SK-N-SH (cell line): ENCODE measurements at regions not wholly inside any gene's neighbourhood (a gene's known extent, or its start where the extent isn't known, plus 50 kb on each side); places are given as distances from the start of the nearest gene placed in this dataset.

Experiments used
- CTCF ChIA-PET: fragments of 300-600, 350-600 bp; formaldehyde crosslinking; extraction: SDS; loops from one replicate; lab custom pipeline; 2021; lab: Yijun Ruan, JAX
- POLR2A ChIA-PET: fragments of 350-600 bp; sonication (Branson Sonifier 250); formaldehyde crosslinking; extraction: SDS; loops from one replicate; lab custom pipeline; 2020; ENCODE audit warnings: antibody characterized with exemption, inconsistent platforms; lab: Yijun Ruan, JAX
- DNase-seq: peaks from one replicate; pipeline ENCODE4 v3.0.0; 2012
- H2AFZ ChIP-seq: fragments of 200-600 bp; sonication (generic); 2 replicates; pipeline ENCODE4 v1.8.1; 2016; ENCODE audit warnings: antibody characterized with exemption, mild to moderate bottlenecking, low read depth
- H3F3A ChIP-seq: fragments of 200-600 bp; sonication (generic); replicated peaks from 2 replicates; pipeline ENCODE3; 2016; ENCODE audit warnings: antibody characterized with exemption, mild to moderate bottlenecking; ENCODE audit not compliant: insufficient read depth
- H3K27ac ChIP-seq, 2 experiments: fragments of 200-500 bp in 1 of 2; fragments of 200-600 bp in 1 of 2; sonication (Bioruptor generic) in 1 of 2; sonication (generic), shearing (Covaris generic) in 1 of 2; 2 replicates each; pipeline versions ENCODE4 v1.5.1 to v1.6.1; 2014 to 2016; ENCODE audit warnings: low read depth in 2 of 2, inconsistent platforms in 1 of 2, low read length in 1 of 2, mild to moderate bottlenecking in 1 of 2, mixed read lengths in 1 of 2
- H3K27me3 ChIP-seq: fragments of 200-600 bp; sonication (generic), shearing (Covaris generic); 2 replicates; pipeline ENCODE4 v1.6.1; 2016; ENCODE audit warnings: mixed run types; ENCODE audit not compliant: insufficient read depth
- H3K36me3 ChIP-seq, 2 experiments: fragments of 200-500 bp in 1 of 2; fragments of 200-600 bp in 1 of 2; sonication (Bioruptor generic) in 1 of 2; sonication (generic) in 1 of 2; replicated peaks in 1 of 2; 2 replicates each; pipeline versions ENCODE3 to v1.5.1; 2014 to 2016; ENCODE audit warnings: low read length in 1 of 2, mild to moderate bottlenecking in 1 of 2; ENCODE audit not compliant: insufficient read depth in 2 of 2, control insufficient read depth in 1 of 2
- H3K4me1 ChIP-seq, 2 experiments: fragments of 200-500 bp in 1 of 2; fragments of 200-600 bp in 1 of 2; sonication (Bioruptor generic) in 1 of 2; sonication (generic), shearing (Covaris generic) in 1 of 2; 2 replicates each; pipeline versions ENCODE4 v1.5.1 to v1.6.1; 2014 to 2016; ENCODE audit warnings: low read depth in 1 of 2, low read length in 1 of 2, mixed run types in 1 of 2; ENCODE audit not compliant: insufficient read depth in 2 of 2, control insufficient read depth in 1 of 2
- H3K4me2 ChIP-seq: fragments of 200-600 bp; sonication (generic), shearing (Covaris generic); 2 replicates; pipeline ENCODE4 v1.6.1; 2017; ENCODE audit warnings: mixed run types
- H3K4me3 ChIP-seq, 2 experiments: fragments of 200-500 bp in 1 of 2; fragments of 200-600 bp in 1 of 2; sonication (Bioruptor generic) in 1 of 2; sonication (generic), shearing (Covaris generic) in 1 of 2; 2 replicates each; pipeline versions ENCODE4 v1.5.1 to v1.8.1; 2014 to 2016; ENCODE audit warnings: low read depth in 2 of 2, inconsistent platforms in 1 of 2, low read length in 1 of 2, mild to moderate bottlenecking in 1 of 2, mixed read lengths in 1 of 2, moderate library complexity in 1 of 2
- H3K79me2 ChIP-seq: fragments of 200-600 bp; sonication (generic); 2 replicates; pipeline ENCODE4 v1.8.1; 2017; ENCODE audit warnings: mild to moderate bottlenecking; ENCODE audit not compliant: insufficient read depth
- H3K9ac ChIP-seq: fragments of 200-600 bp; sonication (generic); 2 replicates; pipeline ENCODE4 v1.6.1; 2017; ENCODE audit warnings: mixed run types
- H3K9me2 ChIP-seq: fragments of 200-600 bp; sonication (generic); 2 replicates; pipeline ENCODE4 v1.6.1; 2017; ENCODE audit warnings: mixed run types
- H3K9me3 ChIP-seq: fragments of 200-600 bp; sonication (generic); 2 replicates; pipeline ENCODE4 v1.6.1; 2017; ENCODE audit warnings: mixed run types, mild to moderate bottlenecking, moderate library complexity
- H4K20me1 ChIP-seq: fragments of 200-600 bp; sonication (generic); 2 replicates; pipeline ENCODE4 v1.6.1; 2017; ENCODE audit warnings: mild to moderate bottlenecking, mixed run types; ENCODE audit not compliant: insufficient read depth
- CHD2 ChIP-seq: fragments of 150-350 bp; IDR thresholded peaks from 2 replicates; pipeline ENCODE4 v1.6.1; 2018; ENCODE audit warnings: low read length; ENCODE audit not compliant: partially characterized antibody
- EZH2phosphoT487 ChIP-seq: fragments of 200-600 bp; sonication (generic); IDR thresholded peaks from 2 replicates; pipeline ENCODE4 v1.6.1; 2017; ENCODE audit warnings: low read depth, mixed run types, mild to moderate bottlenecking, antibody characterized with exemption, moderate library complexity, borderline replicate concordance
- FOSL2 ChIP-seq: IDR thresholded peaks from 2 replicates; pipeline ENCODE4 v1.4.0; 2012; ENCODE audit warnings: low read depth, mild to moderate bottlenecking, moderate library complexity, borderline replicate concordance
- GABPA ChIP-seq: IDR thresholded peaks from 2 replicates; pipeline ENCODE4 v1.4.0; 2012; ENCODE audit warnings: low read depth, mild to moderate bottlenecking
- JUND ChIP-seq: IDR thresholded peaks from 2 replicates; pipeline ENCODE4 v1.4.0; 2012
- MAX ChIP-seq: IDR thresholded peaks from 2 replicates; pipeline ENCODE4 v1.4.0; 2012; ENCODE audit warnings: low read depth
- POLR2AphosphoS5 ChIP-seq: IDR thresholded peaks from 2 replicates; pipeline ENCODE4 v1.6.1; 2012; ENCODE audit warnings: low read depth, low read length
- RFX5 ChIP-seq: IDR thresholded peaks from 2 replicates; pipeline ENCODE4 v1.6.1; 2012; ENCODE audit warnings: mild to moderate bottlenecking, improper control_type of control experiment, low read length
- RXRA ChIP-seq: IDR thresholded peaks from 2 replicates; pipeline ENCODE4 v1.4.0; 2012; ENCODE audit warnings: low read depth, mild to moderate bottlenecking, borderline replicate concordance
- SMC3 ChIP-seq: IDR thresholded peaks from 2 replicates; pipeline ENCODE4 v1.6.1; 2012; ENCODE audit warnings: low read depth, low read length, improper control_type of control experiment
- TCF12 ChIP-seq: IDR thresholded peaks from 2 replicates; pipeline ENCODE4 v1.4.0; 2012
- YY1 ChIP-seq: IDR thresholded peaks from 2 replicates; pipeline ENCODE4 v1.4.0; 2012; ENCODE audit warnings: low read depth, mild to moderate bottlenecking
- ZBTB33 ChIP-seq: IDR thresholded peaks from 2 replicates; pipeline ENCODE4 v1.4.0; 2012; ENCODE audit warnings: low read depth, borderline replicate concordance
- WGBS: methylation state at CpG from one replicate; pipeline ENCODE4 v1.1.6; 2017; ENCODE audit warnings: low lambda C conversion rate; 5-methylcytosine and 5-hydroxymethylcytosine counted together
- TF ChIP-seq, protein P1 (sequence below): IDR thresholded peaks from 2 replicates; pipeline ENCODE4 v1.6.1; 2012; ENCODE audit warnings: mild to moderate bottlenecking, low read depth, low read length, moderate library complexity

GRCh38 chr10:33688506-33688905 lies 354.0 kb upstream of the NRP1 start:
- Histone ChIP-seq H2AFZ (no peak overlapping the region), H3K79me2 (no peaks in the 10 kb centered on the region), H3K9me2 (no peaks in the 10 kb centered on the region), H3K4me3 (no peak overlapping the region), H3K4me1 (peaks cover 0 to 5% of the 10 kb centered on the region in 2 experiments; a peak in 1 of 4 replicates), H3K27me3 (no peaks in the 10 kb centered on the region), H3K9ac (no peak overlapping the region), H3K4me2 (no peak overlapping the region), H4K20me1 (no peaks in the 10 kb centered on the region), H3K9me3 (0 out of 2 replicates have a peak, but pooled peaks cover 9% of the 10 kb centered on the region), H3K27ac (no peak overlapping the region), H3F3A (no peaks in the 10 kb centered on the region), H3K36me3 (no peaks in the 10 kb centered on the region)
- POLR2A ChIA-PET = no interaction called here
- 51% methylated on average over 2 of the region's 2 CpGs for WGBS
- no peak for TF ChIP-seq FOSL2
- no peak for TF ChIP-seq YY1
- TF ChIP-seq CHD2 = no peak
- TF ChIP-seq, protein P1, sequence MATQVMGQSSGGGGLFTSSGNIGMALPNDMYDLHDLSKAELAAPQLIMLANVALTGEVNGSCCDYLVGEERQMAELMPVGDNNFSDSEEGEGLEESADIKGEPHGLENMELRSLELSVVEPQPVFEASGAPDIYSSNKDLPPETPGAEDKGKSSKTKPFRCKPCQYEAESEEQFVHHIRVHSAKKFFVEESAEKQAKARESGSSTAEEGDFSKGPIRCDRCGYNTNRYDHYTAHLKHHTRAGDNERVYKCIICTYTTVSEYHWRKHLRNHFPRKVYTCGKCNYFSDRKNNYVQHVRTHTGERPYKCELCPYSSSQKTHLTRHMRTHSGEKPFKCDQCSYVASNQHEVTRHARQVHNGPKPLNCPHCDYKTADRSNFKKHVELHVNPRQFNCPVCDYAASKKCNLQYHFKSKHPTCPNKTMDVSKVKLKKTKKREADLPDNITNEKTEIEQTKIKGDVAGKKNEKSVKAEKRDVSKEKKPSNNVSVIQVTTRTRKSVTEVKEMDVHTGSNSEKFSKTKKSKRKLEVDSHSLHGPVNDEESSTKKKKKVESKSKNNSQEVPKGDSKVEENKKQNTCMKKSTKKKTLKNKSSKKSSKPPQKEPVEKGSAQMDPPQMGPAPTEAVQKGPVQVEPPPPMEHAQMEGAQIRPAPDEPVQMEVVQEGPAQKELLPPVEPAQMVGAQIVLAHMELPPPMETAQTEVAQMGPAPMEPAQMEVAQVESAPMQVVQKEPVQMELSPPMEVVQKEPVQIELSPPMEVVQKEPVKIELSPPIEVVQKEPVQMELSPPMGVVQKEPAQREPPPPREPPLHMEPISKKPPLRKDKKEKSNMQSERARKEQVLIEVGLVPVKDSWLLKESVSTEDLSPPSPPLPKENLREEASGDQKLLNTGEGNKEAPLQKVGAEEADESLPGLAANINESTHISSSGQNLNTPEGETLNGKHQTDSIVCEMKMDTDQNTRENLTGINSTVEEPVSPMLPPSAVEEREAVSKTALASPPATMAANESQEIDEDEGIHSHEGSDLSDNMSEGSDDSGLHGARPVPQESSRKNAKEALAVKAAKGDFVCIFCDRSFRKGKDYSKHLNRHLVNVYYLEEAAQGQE = no peak
- TF ChIP-seq SMC3 = no peak
- TF ChIP-seq TCF12 = no peak
- no peak for TF ChIP-seq EZH2phosphoT487
- no peak for TF ChIP-seq POLR2AphosphoS5
- no peak for DNase-seq
- CTCF ChIA-PET = no interaction called here

GRCh38 chr10:33684211-33684611 lies 349.7 kb upstream of the NRP1 start:
- Histone ChIP-seq H2AFZ (peak overlapping the region; percentile 52; the same call in 1 of the 2 replicates), H3K9me2 (no peaks in the 10 kb centered on the region), H3K9me3 (0 out of 2 replicates have a peak, but pooled peaks cover 5% of the 10 kb centered on the region), H3K9ac (no peak overlapping the region), H3K27me3 (no peaks in the 10 kb centered on the region), H3K79me2 (no peaks in the 10 kb centered on the region), H3K4me2 (no peak overlapping the region), H3K27ac (no peak overlapping the region)
- POLR2A ChIA-PET = no interaction called here
- 92% methylated on average over 2 of the region's 2 CpGs for WGBS
- no peak for TF ChIP-seq CHD2
- TF ChIP-seq, protein P1 = no peak
- TF ChIP-seq GABPA = no peak
- TF ChIP-seq JUND = no peak
- no peak for TF ChIP-seq FOSL2
- TF ChIP-seq MAX = no peak
- no peak for TF ChIP-seq RFX5
- TF ChIP-seq ZBTB33 = no peak
- no peak for TF ChIP-seq RXRA
- TF ChIP-seq, all 33 proteins: peak for 0
- H3F3A ChIP-seq = no peaks in the 10 kb centered on the region
- CTCF ChIA-PET = no interaction called here
- no peak overlapping the region for H3K4me3 ChIP-seq
- peaks cover 0 to 5% of the 10 kb centered on the region in 2 experiments; a peak in 1 of 4 replicates for H3K4me1 ChIP-seq
- no peaks in the 10 kb centered on the region for H3K36me3 ChIP-seq
- DNase-seq = no peak
- H4K20me1 ChIP-seq = no peaks in the 10 kb centered on the region
